OCI-LY3 (cell line): ENCODE measurements at regions not wholly inside any gene's neighbourhood (a gene's known extent, or its start where the extent isn't known, plus 50 kb on each side); places are given as distances from the start of the nearest gene placed in this dataset.

Experiments used
- EZH2phosphoT487 ChIP-seq: fragments of 200-600 bp; shearing (Covaris generic); IDR thresholded peaks from 2 replicates; pipeline ENCODE4 v1.6.1; 2018; ENCODE audit warnings: antibody characterized with exemption, mixed run types, low read depth
- TF ChIP-seq, protein P1 (sequence below): fragments of 200-600, 300-600 bp; sonication (generic); IDR thresholded peaks from 2 replicates; pipeline ENCODE4 v1.5.1; 2014; ENCODE audit warnings: antibody characterized with exemption, low read length, low read depth

DNA sequence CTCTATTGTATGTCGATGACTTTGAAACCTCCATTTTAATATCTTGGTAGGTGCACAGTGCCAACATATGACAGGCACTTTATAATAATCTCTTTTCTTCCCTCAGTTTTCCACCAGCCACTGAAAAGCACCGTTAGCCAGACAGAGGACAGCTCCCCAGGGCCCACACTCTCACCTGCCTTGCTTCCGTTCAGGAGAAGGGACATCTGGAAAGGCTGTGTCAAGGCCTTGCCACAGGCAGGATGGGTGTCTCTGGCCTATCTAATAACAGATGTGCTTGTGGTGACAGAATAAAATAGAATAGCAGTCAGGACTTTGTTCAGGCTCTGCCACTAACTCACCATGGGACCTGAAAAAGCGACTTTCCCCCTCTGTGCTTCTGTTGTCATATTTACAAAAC is 75.5 kb upstream of the CCDC167 start:
- TF ChIP-seq, protein P1, sequence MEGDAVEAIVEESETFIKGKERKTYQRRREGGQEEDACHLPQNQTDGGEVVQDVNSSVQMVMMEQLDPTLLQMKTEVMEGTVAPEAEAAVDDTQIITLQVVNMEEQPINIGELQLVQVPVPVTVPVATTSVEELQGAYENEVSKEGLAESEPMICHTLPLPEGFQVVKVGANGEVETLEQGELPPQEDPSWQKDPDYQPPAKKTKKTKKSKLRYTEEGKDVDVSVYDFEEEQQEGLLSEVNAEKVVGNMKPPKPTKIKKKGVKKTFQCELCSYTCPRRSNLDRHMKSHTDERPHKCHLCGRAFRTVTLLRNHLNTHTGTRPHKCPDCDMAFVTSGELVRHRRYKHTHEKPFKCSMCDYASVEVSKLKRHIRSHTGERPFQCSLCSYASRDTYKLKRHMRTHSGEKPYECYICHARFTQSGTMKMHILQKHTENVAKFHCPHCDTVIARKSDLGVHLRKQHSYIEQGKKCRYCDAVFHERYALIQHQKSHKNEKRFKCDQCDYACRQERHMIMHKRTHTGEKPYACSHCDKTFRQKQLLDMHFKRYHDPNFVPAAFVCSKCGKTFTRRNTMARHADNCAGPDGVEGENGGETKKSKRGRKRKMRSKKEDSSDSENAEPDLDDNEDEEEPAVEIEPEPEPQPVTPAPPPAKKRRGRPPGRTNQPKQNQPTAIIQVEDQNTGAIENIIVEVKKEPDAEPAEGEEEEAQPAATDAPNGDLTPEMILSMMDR = no peak
- no peak for TF ChIP-seq EZH2phosphoT487
